ENCODE measurements at regions not wholly inside any gene's neighbourhood (a gene's known extent, or its start where the extent isn't known, plus 50 kb on each side); places are given as distances from the start of the nearest gene placed in this dataset.

GRCh38 chr1:83717785-83718184, 281.1 kb downstream of the TTLL7 start:
- Histone ChIP-seq H3K4me3 (ENCODE audit: low read length in 2 of 2) (no peak overlapping the region), H3K27me3 (ENCODE audit: control insufficient read depth in 2 of 2, insufficient read depth in 1 of 2, low read length in 1 of 2) (no peaks in the 10 kb centered on the region), H3K27ac (ENCODE audit: low read depth in 1 of 2, low read length in 1 of 2) (no peak overlapping the region), H3K9me3 (ENCODE audit: control insufficient read depth in 2 of 2, insufficient read depth in 1 of 2, low read length in 1 of 2) (no peaks in the 10 kb centered on the region), H3K4me1 (ENCODE audit: control insufficient read depth in 2 of 2, insufficient read depth in 2 of 2, low read length in 2 of 2) (peaks cover 4 to 22% of the 10 kb centered on the region in 2 donors), H3K36me3 (ENCODE audit: control insufficient read depth in 2 of 2, insufficient read depth in 2 of 2, low read length in 1 of 2) (no peaks in the 10 kb centered on the region)
- WGBS: 96% methylated on average over 4 of the region's 4 CpGs
- no peak for DNase-seq (ENCODE audit: low read depth in 6 of 9, low spot score in 9 of 9)

- Histone ChIP-seq H3K9me3 (ENCODE audit: control insufficient read depth in 2 of 2, insufficient read depth in 1 of 2, low read length in 1 of 2) (no peaks in the 10 kb centered on the region), H3K4me3 (ENCODE audit: low read length in 2 of 2) (no peak overlapping the region), H3K27ac (ENCODE audit: low read depth in 1 of 2, low read length in 1 of 2) (no peak overlapping the region), H3K4me1 (ENCODE audit: control insufficient read depth in 2 of 2, insufficient read depth in 2 of 2, low read length in 2 of 2) (peaks cover 4 to 22% of the 10 kb centered on the region in 2 donors), H3K36me3 (ENCODE audit: control insufficient read depth in 2 of 2, insufficient read depth in 2 of 2, low read length in 1 of 2) (no peaks in the 10 kb centered on the region), H3K27me3 (ENCODE audit: control insufficient read depth in 2 of 2, insufficient read depth in 1 of 2, low read length in 1 of 2) (no peaks in the 10 kb centered on the region)
- 93% methylated on average over 3 of the region's 3 CpGs for WGBS
- DNase-seq (ENCODE audit: low read depth in 6 of 9, low spot score in 9 of 9): no peak
Observed at GRCh38 chr1:83716641-83717040, 282.3 kb downstream of the TTLL7 start.

GRCh38 chr1:83715550-83715949, 283.4 kb downstream of the TTLL7 start:
- no peak for DNase-seq (ENCODE audit: low read depth in 6 of 9, low spot score in 9 of 9)
- no peaks in the 10 kb centered on the region for H3K27me3 ChIP-seq (ENCODE audit: control insufficient read depth in 2 of 2, insufficient read depth in 1 of 2, low read length in 1 of 2)
- peaks cover 4 to 22% of the 10 kb centered on the region in 2 donors for H3K4me1 ChIP-seq (ENCODE audit: control insufficient read depth in 2 of 2, insufficient read depth in 2 of 2, low read length in 2 of 2)
- H3K36me3 ChIP-seq (ENCODE audit: control insufficient read depth in 2 of 2, insufficient read depth in 2 of 2, low read length in 1 of 2): no peaks in the 10 kb centered on the region
- no peak overlapping the region for H3K27ac ChIP-seq (ENCODE audit: low read depth in 1 of 2, low read length in 1 of 2)
- 97% methylated on average over 1 of the region's 1 CpG for WGBS
- no peaks in the 10 kb centered on the region for H3K9me3 ChIP-seq (ENCODE audit: control insufficient read depth in 2 of 2, insufficient read depth in 1 of 2, low read length in 1 of 2)
- no peak overlapping the region for H3K4me3 ChIP-seq (ENCODE audit: low read length in 2 of 2)

DNA sequence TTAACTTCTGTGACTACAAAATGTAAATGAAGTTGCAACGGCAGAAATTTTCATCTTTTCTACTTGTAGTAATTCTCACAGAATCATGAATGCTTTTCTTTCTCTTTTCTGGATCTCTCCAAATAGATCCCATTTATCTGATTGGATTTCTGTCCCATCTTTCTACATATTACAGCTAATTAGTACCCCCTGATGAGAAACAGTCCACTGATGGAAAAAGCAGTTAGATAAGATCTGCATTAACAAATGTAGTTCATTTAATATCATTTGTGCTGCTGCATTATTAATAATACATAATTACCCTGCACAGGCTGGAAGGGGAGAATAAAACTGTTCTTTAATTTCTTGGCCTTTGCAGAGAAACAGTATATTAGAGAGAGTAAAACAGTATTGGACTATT, 289.3 kb downstream of the TTLL7 start:
- Histone ChIP-seq H3K9me3 (ENCODE audit: control insufficient read depth in 2 of 2, insufficient read depth in 1 of 2, low read length in 1 of 2) (no peaks in the 10 kb centered on the region), H3K27me3 (ENCODE audit: control insufficient read depth in 2 of 2, insufficient read depth in 1 of 2, low read length in 1 of 2) (no peaks in the 10 kb centered on the region), H3K36me3 (ENCODE audit: control insufficient read depth in 2 of 2, insufficient read depth in 2 of 2, low read length in 1 of 2) (no peaks in the 10 kb centered on the region), H3K4me3 (ENCODE audit: low read length in 2 of 2) (no peak overlapping the region), H3K27ac (ENCODE audit: low read depth in 1 of 2, low read length in 1 of 2) (no peak overlapping the region), H3K4me1 (ENCODE audit: control insufficient read depth in 2 of 2, insufficient read depth in 2 of 2, low read length in 2 of 2) (peaks cover 4 to 8% of the 10 kb centered on the region in 2 donors)
- DNase-seq (ENCODE audit: low read depth in 6 of 9, low spot score in 9 of 9): no peak
- WGBS: 97% methylated on average over 1 of the region's 1 CpG

DNA sequence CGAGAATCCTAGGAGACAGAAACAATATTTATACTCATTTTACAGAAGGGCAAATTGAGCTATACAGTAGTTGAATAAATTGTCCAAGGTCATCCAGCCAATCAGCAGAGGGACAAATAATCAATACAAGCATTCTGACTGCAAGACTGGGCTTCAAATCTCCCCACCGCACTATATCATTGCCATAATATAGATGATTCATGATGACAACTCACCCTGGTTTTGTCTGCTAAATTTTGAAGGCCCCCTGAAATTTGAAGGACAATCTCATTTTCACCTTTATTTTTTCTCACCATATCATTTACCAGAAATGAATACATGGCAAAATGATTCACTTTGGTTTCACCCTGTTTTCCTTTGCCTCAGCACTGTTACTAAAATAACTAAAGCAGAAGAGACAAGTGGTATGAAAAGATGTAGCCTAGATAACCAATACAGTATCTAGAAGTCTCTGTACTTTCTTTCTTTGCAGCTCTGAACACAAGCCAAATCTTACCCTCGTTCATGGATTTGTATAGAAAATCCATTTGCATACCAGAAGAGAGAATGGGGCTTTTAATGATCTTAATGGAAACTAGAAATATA, 292.5 kb downstream of the TTLL7 start:
- Histone ChIP-seq H3K27ac (ENCODE audit: low read depth in 1 of 2, low read length in 1 of 2) (no peak overlapping the region), H3K4me1 (ENCODE audit: control insufficient read depth in 2 of 2, insufficient read depth in 2 of 2, low read length in 2 of 2) (peaks cover 20 to 31% of the 10 kb centered on the region in 2 donors), H3K4me3 (ENCODE audit: low read length in 2 of 2) (no peak overlapping the region), H3K27me3 (ENCODE audit: control insufficient read depth in 2 of 2, insufficient read depth in 1 of 2, low read length in 1 of 2) (no peaks in the 10 kb centered on the region), H3K36me3 (ENCODE audit: control insufficient read depth in 2 of 2, insufficient read depth in 2 of 2, low read length in 1 of 2) (no peaks in the 10 kb centered on the region), H3K9me3 (ENCODE audit: control insufficient read depth in 2 of 2, insufficient read depth in 1 of 2, low read length in 1 of 2) (no peaks in the 10 kb centered on the region)
- no peak for DNase-seq (ENCODE audit: low read depth in 6 of 9, low spot score in 9 of 9)
- 92% methylated on average over 3 of the region's 3 CpGs for WGBS

DNA sequence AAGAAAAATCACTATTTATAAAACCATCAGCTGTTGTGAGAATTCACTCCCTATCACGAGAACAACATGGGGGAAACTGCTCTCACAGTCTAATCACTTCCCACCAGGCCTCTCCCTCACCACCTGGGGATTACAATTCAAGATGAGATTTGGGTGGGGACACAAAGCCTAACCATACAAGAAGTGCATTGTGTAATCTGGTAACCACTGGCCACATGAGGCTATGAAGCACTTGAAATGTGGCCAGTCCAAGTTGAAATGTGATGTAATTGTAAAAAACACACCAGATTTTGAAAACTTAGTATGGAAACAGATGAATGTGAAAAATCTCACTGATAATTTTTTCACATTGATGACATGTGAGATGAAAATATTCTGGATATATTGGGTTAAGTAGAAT, 293.8 kb downstream of the TTLL7 start:
- H3K4me3 ChIP-seq (ENCODE audit: low read length in 2 of 2): no peak overlapping the region
- WGBS: 94% methylated on average over 1 of the region's 1 CpG

DNA sequence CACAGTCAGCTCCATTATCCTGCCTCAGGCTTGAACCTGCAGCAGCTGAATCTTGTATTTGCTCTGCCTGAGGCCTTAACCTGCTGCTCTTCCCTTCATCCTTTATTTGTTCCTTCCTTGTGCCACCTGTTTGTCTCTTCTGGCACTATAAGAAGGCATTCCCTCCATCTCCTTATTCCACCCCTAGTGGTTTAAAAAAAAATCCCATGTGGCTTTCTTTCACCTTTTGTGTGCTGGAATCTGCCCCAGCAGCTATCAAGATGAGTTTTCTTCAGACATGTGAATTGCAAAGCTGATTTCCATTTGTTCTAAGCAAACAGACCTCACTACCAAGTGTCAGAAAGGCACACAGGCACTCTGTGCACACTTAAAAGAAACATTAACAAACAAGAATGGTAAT, 294.6 kb downstream of the TTLL7 start:
- Histone ChIP-seq H3K4me1 (ENCODE audit: control insufficient read depth in 2 of 2, insufficient read depth in 2 of 2, low read length in 2 of 2) (peaks cover 36 to 52% of the 10 kb centered on the region in 2 donors), H3K27me3 (ENCODE audit: control insufficient read depth in 2 of 2, insufficient read depth in 1 of 2, low read length in 1 of 2) (no peaks in the 10 kb centered on the region), H3K27ac (ENCODE audit: low read depth in 1 of 2, low read length in 1 of 2) (no peak overlapping the region), H3K9me3 (ENCODE audit: control insufficient read depth in 2 of 2, insufficient read depth in 1 of 2, low read length in 1 of 2) (peaks cover 0 to 1% of the 10 kb centered on the region in 2 donors), H3K4me3 (ENCODE audit: low read length in 2 of 2) (no peak overlapping the region), H3K36me3 (ENCODE audit: control insufficient read depth in 2 of 2, insufficient read depth in 2 of 2, low read length in 1 of 2) (no peaks in the 10 kb centered on the region)
- DNase-seq (ENCODE audit: low read depth in 6 of 9, low spot score in 9 of 9): no peak

More for the DNA sequence above, 293.8 kb downstream of the TTLL7 start:
- H3K4me1 ChIP-seq (ENCODE audit: control insufficient read depth in 2 of 2, insufficient read depth in 2 of 2, low read length in 2 of 2): peaks cover 33 to 45% of the 10 kb centered on the region in 2 donors
- H3K36me3 ChIP-seq (ENCODE audit: control insufficient read depth in 2 of 2, insufficient read depth in 2 of 2, low read length in 1 of 2): no peaks in the 10 kb centered on the region
- H3K9me3 ChIP-seq (ENCODE audit: control insufficient read depth in 2 of 2, insufficient read depth in 1 of 2, low read length in 1 of 2): peaks cover 0 to 1% of the 10 kb centered on the region in 2 donors
- H3K27me3 ChIP-seq (ENCODE audit: control insufficient read depth in 2 of 2, insufficient read depth in 1 of 2, low read length in 1 of 2): no peaks in the 10 kb centered on the region
- H3K27ac ChIP-seq (ENCODE audit: low read depth in 1 of 2, low read length in 1 of 2): no peak overlapping the region
- no peak for DNase-seq (ENCODE audit: low read depth in 6 of 9, low spot score in 9 of 9)

GRCh38 chr1:83702356-83702755, 296.6 kb downstream of the TTLL7 start:
- H3K4me1 ChIP-seq (ENCODE audit: control insufficient read depth in 2 of 2, insufficient read depth in 2 of 2, low read length in 2 of 2): peaks cover 39 to 61% of the 10 kb centered on the region in 2 donors
- H3K4me3 ChIP-seq (ENCODE audit: low read length in 2 of 2): no peak overlapping the region
- H3K9me3 ChIP-seq (ENCODE audit: control insufficient read depth in 2 of 2, insufficient read depth in 1 of 2, low read length in 1 of 2): peaks cover 0 to 1% of the 10 kb centered on the region in 2 donors
- DNase-seq (ENCODE audit: low read depth in 6 of 9, low spot score in 9 of 9): peak in 5 of 9 donors; percentile 25 to 71 (median 40)
- H3K27ac ChIP-seq (ENCODE audit: low read depth in 1 of 2, low read length in 1 of 2): peak overlapping the region in 1 of 2 donors; percentile 91
- H3K27me3 ChIP-seq (ENCODE audit: control insufficient read depth in 2 of 2, insufficient read depth in 1 of 2, low read length in 1 of 2): no peaks in the 10 kb centered on the region
- H3K36me3 ChIP-seq (ENCODE audit: control insufficient read depth in 2 of 2, insufficient read depth in 2 of 2, low read length in 1 of 2): no peaks in the 10 kb centered on the region
- 96% methylated on average over 1 of the region's 1 CpG for WGBS

DNA sequence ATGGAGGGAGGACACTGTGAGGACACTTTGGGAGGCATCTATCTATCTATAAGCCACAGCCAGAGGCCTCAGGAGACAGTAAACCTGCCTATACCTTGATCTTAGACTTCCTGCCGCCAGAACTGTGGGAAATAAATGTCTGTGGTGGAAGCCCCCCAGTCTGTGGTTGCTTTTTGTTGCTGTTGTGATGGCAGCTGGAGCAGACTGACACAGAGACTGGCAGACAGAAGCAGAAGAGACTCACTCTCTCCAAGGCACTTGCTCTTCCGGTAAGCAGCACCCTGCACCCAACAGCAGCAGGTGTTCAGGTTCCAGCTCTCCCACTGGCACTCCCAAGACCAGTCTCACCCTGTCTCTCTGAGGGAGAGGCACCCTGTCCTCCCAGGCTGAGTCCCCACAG, 297.6 kb downstream of the TTLL7 start:
- H3K4me3 ChIP-seq (ENCODE audit: low read length in 2 of 2): no peak overlapping the region
- no peaks in the 10 kb centered on the region for H3K36me3 ChIP-seq (ENCODE audit: control insufficient read depth in 2 of 2, insufficient read depth in 2 of 2, low read length in 1 of 2)
- DNase-seq (ENCODE audit: low read depth in 6 of 9, low spot score in 9 of 9): peak; percentile 62 to 94 (median 81)
- WGBS: 11% methylated on average over 2 of the region's 2 CpGs
- H3K27ac ChIP-seq (ENCODE audit: low read depth in 1 of 2, low read length in 1 of 2): peak overlapping the region; percentile 76 to 91
- H3K4me1 ChIP-seq (ENCODE audit: control insufficient read depth in 2 of 2, insufficient read depth in 2 of 2, low read length in 2 of 2): peaks cover 39 to 64% of the 10 kb centered on the region in 2 donors
- peaks cover 0 to 1% of the 10 kb centered on the region in 2 donors for H3K9me3 ChIP-seq (ENCODE audit: control insufficient read depth in 2 of 2, insufficient read depth in 1 of 2, low read length in 1 of 2)
- no peaks in the 10 kb centered on the region for H3K27me3 ChIP-seq (ENCODE audit: control insufficient read depth in 2 of 2, insufficient read depth in 1 of 2, low read length in 1 of 2)
